Amniotic epithelial cell (primary cell): ENCODE measurements at regions not wholly inside any gene's neighbourhood (a gene's known extent, or its start where the extent isn't known, plus 50 kb on each side); places are given as distances from the start of the nearest gene placed in this dataset.
A peak's percentile ranks its signal among the peaks of the same experiment; 100 is the strongest.
"Not testable (repeated sequence)": the region's sequence is repeated elsewhere in the genome, so short reads cannot be mapped to it uniquely, and the experiment has no call there.

ENCODE experiments used
- DNase-seq: peaks from one replicate; pipeline ENCODE4 v3.0.0-alpha.2; 2010; ENCODE audit warnings: low read depth

GRCh38 chr5:120919017-120919416, 454.9 kb downstream of the PRR16 start:
- DNase-seq = peak; percentile 57

- DNase-seq = no peak
Observed at GRCh38 chr5:120923026-120923425, 458.9 kb downstream of the PRR16 start.

GRCh38 chr5:120926471-120926870, 462.4 kb downstream of the PRR16 start:
- DNase-seq = no peak

GRCh38 chr5:120927950-120928530, 463.9 kb downstream of the PRR16 start:
- no peak for DNase-seq

GRCh38 chr5:120932480-120932879, 468.4 kb downstream of the PRR16 start:
- DNase-seq = no peak

- no peak for DNase-seq
Observed at GRCh38 chr5:120934031-120934430, 469.9 kb downstream of the PRR16 start.

GRCh38 chr5:120936652-120937051, 472.6 kb downstream of the PRR16 start:
- DNase-seq = no peak

GRCh38 chr5:120938604-120939003, 474.5 kb downstream of the PRR16 start:
- no peak for DNase-seq

GRCh38 chr5:120942596-120943350, 478.7 kb downstream of the PRR16 start:
- DNase-seq = no peak

- not testable (repeated sequence) for DNase-seq
Observed at GRCh38 chr5:120949596-120949995, 485.5 kb downstream of the PRR16 start.

GRCh38 chr5:120953445-120953844, 489.3 kb downstream of the PRR16 start:
- not testable (repeated sequence) for DNase-seq

- DNase-seq = no peak
Observed at GRCh38 chr5:120954255-120954654, 490.2 kb downstream of the PRR16 start.

- DNase-seq = no peak
Observed at GRCh38 chr5:120955795-120956194, 491.7 kb downstream of the PRR16 start.

- no peak for DNase-seq
Observed at GRCh38 chr5:120958877-120959485, 494.9 kb downstream of the PRR16 start.

- DNase-seq = no peak
Observed at GRCh38 chr5:120960510-120960909, 496.4 kb downstream of the PRR16 start.

- DNase-seq = no peak
Observed at GRCh38 chr5:120967366-120967765, 503.3 kb downstream of the PRR16 start.

GRCh38 chr5:120974690-120975089, 510.6 kb downstream of the PRR16 start:
- no peak for DNase-seq

- DNase-seq = no peak
Observed at GRCh38 chr5:120982351-120982750, 518.3 kb downstream of the PRR16 start.

- DNase-seq = no peak
Observed at GRCh38 chr5:120985526-120985925, 521.4 kb downstream of the PRR16 start.

- peak; percentile 54 for DNase-seq
Observed at GRCh38 chr5:120988491-120988890, 524.4 kb downstream of the PRR16 start.

GRCh38 chr5:120988941-120989340, 524.8 kb downstream of the PRR16 start:
- DNase-seq = peak; percentile 12

GRCh38 chr5:120991569-120991968, 527.5 kb downstream of the PRR16 start:
- no peak for DNase-seq

GRCh38 chr5:120994112-120994511, 530.0 kb downstream of the PRR16 start:
- no peak for DNase-seq
